ENCODE measurements at regions not wholly inside any gene's neighbourhood (a gene's known extent, or its start where the extent isn't known, plus 50 kb on each side); places are given as distances from the start of the nearest gene placed in this dataset.
"Not testable (repeated sequence)": the region's sequence is repeated elsewhere in the genome, so short reads cannot be mapped to it uniquely, and the experiment has no call there.

DNA sequence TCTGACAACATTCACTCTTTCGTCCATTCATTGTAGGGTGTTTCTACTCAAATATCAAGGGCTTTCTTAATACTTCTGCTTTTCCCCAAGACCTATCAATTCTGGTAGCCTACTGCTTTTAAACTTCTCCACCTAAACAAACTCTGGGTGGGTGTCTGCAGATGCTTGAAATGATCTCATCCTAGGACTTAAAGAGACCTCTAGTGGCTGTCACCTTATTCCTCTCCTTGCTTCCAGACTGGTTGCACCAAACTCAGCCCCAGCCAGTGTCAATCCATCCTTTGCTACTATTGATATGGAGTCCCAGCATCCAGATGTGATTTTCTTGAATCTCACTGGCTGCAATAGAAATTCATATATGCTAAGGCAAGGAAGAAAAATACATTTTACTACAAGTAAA lies 274.7 kb downstream of the NXPE2 start:
- DNase-seq (ENCODE audit: low spot score), result no peak
- TF ChIP-seq, protein P1, sequence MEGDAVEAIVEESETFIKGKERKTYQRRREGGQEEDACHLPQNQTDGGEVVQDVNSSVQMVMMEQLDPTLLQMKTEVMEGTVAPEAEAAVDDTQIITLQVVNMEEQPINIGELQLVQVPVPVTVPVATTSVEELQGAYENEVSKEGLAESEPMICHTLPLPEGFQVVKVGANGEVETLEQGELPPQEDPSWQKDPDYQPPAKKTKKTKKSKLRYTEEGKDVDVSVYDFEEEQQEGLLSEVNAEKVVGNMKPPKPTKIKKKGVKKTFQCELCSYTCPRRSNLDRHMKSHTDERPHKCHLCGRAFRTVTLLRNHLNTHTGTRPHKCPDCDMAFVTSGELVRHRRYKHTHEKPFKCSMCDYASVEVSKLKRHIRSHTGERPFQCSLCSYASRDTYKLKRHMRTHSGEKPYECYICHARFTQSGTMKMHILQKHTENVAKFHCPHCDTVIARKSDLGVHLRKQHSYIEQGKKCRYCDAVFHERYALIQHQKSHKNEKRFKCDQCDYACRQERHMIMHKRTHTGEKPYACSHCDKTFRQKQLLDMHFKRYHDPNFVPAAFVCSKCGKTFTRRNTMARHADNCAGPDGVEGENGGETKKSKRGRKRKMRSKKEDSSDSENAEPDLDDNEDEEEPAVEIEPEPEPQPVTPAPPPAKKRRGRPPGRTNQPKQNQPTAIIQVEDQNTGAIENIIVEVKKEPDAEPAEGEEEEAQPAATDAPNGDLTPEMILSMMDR (IDR thresholded peaks at IDR 0.05; ENCODE audit: borderline replicate concordance, control extremely low read depth, extremely low read depth, insufficient read depth, missing control alignments), result no peak
- in situ Hi-C loops (cut with MboI; ENCODE audit: low sequenced_read_pairs, unreplicated experiment), result no loop called here

GRCh38 chr11:114955923-114956322 lies 277.6 kb downstream of the NXPE2 start:
- DNase-seq (ENCODE audit: low spot score), result no peak
- in situ Hi-C loops (cut with MboI; ENCODE audit: low sequenced_read_pairs, unreplicated experiment), result no loop called here
- TF ChIP-seq, protein P1 (IDR thresholded peaks at IDR 0.05; ENCODE audit: borderline replicate concordance, control extremely low read depth, extremely low read depth, insufficient read depth, missing control alignments), result no peak

GRCh38 chr11:114956566-114956965 lies 278.2 kb downstream of the NXPE2 start:
- TF ChIP-seq, protein P1 (IDR thresholded peaks at IDR 0.05; ENCODE audit: borderline replicate concordance, control extremely low read depth, extremely low read depth, insufficient read depth, missing control alignments), result no peak
- in situ Hi-C loops (cut with MboI; ENCODE audit: low sequenced_read_pairs, unreplicated experiment), result no loop called here

GRCh38 chr11:114959953-114960505 lies 281.7 kb downstream of the NXPE2 start:
- no peak for DNase-seq (ENCODE audit: low spot score)
- in situ Hi-C loops (cut with MboI; ENCODE audit: low sequenced_read_pairs, unreplicated experiment), result no loop called here
- TF ChIP-seq, protein P1 (IDR thresholded peaks at IDR 0.05; ENCODE audit: borderline replicate concordance, control extremely low read depth, extremely low read depth, insufficient read depth, missing control alignments), result no peak

More at GRCh38 chr11:114956566-114956965, 278.2 kb downstream of the NXPE2 start:
- DNase-seq (ENCODE audit: low spot score), result no peak

DNA sequence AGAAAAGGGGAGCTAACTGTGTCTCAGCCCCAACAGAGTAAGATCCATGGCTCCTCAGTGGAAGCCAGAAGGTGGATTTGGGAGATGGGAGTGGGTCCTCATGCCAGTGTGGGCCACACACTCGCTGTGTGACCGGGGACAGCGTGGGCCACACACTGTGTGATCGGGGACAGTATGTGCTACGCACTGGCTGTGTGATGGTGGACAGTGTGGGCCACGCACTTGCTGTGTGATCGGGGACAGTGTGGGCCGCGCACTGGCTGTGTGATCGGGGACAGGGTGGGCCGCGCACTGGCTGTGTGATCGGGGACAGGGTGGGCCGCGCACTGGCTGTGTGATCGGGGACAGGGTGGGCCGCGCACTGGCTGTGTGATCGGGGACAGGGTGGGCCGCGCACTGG lies 282.5 kb downstream of the NXPE2 start:
- DNase-seq (ENCODE audit: low spot score); in situ Hi-C loops (cut with MboI; ENCODE audit: low sequenced_read_pairs, unreplicated experiment): not testable (repeated sequence)

GRCh38 chr11:114964676-114965214 lies 286.4 kb downstream of the NXPE2 start:
- in situ Hi-C loops (cut with MboI; ENCODE audit: low sequenced_read_pairs, unreplicated experiment), result no loop called here
- no peak for DNase-seq (ENCODE audit: low spot score)
- TF ChIP-seq, protein P1 (IDR thresholded peaks at IDR 0.05; ENCODE audit: borderline replicate concordance, control extremely low read depth, extremely low read depth, insufficient read depth, missing control alignments), result no peak

GRCh38 chr11:114970927-114971645 lies 292.8 kb downstream of the NXPE2 start:
- in situ Hi-C loops (cut with MboI; ENCODE audit: low sequenced_read_pairs, unreplicated experiment), result no loop called here
- TF ChIP-seq, protein P1 (IDR thresholded peaks at IDR 0.05; ENCODE audit: borderline replicate concordance, control extremely low read depth, extremely low read depth, insufficient read depth, missing control alignments), result no peak

More at GRCh38 chr11:114970927-114971645, 292.8 kb downstream of the NXPE2 start:
- no peak for DNase-seq (ENCODE audit: low spot score)
